ENCODE measurements at regions not wholly inside any gene's neighbourhood (a gene's known extent, or its start where the extent isn't known, plus 50 kb on each side); places are given as distances from the start of the nearest gene placed in this dataset.
"Not testable (repeated sequence)": the region's sequence is repeated elsewhere in the genome, so short reads cannot be mapped to it uniquely, and the experiment has no call there.

- H3K4me3 ChIP-seq (ENCODE audit: low read length), result no peak overlapping the region
- no peak overlapping the region for H3K27ac ChIP-seq (ENCODE audit: low read length)
- CTCF ChIA-PET, result no interaction called here
- H3K4me2 ChIP-seq (ENCODE audit: low read length), result no peak overlapping the region
- H3K9me3 ChIP-seq (ENCODE audit: low read length), result no peaks in the 10 kb centered on the region
- ATAC-seq, result no peak
- intact Hi-C loops (cut with micrococcal nuclease), result no loop called here
- TF ChIP-seq EZH2phosphoT487 (IDR thresholded peaks at IDR 0.05; ENCODE audit: borderline replicate concordance, low read length) (no peak), EZH2 (IDR thresholded peaks at IDR 0.05; ENCODE audit: low read length, unreplicated experiment) (no peak)
- TF ChIP-seq, protein P1, sequence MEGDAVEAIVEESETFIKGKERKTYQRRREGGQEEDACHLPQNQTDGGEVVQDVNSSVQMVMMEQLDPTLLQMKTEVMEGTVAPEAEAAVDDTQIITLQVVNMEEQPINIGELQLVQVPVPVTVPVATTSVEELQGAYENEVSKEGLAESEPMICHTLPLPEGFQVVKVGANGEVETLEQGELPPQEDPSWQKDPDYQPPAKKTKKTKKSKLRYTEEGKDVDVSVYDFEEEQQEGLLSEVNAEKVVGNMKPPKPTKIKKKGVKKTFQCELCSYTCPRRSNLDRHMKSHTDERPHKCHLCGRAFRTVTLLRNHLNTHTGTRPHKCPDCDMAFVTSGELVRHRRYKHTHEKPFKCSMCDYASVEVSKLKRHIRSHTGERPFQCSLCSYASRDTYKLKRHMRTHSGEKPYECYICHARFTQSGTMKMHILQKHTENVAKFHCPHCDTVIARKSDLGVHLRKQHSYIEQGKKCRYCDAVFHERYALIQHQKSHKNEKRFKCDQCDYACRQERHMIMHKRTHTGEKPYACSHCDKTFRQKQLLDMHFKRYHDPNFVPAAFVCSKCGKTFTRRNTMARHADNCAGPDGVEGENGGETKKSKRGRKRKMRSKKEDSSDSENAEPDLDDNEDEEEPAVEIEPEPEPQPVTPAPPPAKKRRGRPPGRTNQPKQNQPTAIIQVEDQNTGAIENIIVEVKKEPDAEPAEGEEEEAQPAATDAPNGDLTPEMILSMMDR (conservative IDR thresholded peaks at IDR 0.05; ENCODE audit: low read depth, low read length), result no peak
- H3F3A ChIP-seq (ENCODE audit: low read length, unreplicated experiment), result no peaks in the 10 kb centered on the region
- POLR2A ChIA-PET (ENCODE audit: unreplicated experiment), result no interaction called here
- H3K79me2 ChIP-seq (ENCODE audit: low read length), result no peaks in the 10 kb centered on the region
- H2AFZ ChIP-seq (ENCODE audit: low read length), result no peak overlapping the region
- H3K27me3 ChIP-seq (ENCODE audit: low read length), result no peaks in the 10 kb centered on the region
- BruUV-seq (replicated peaks), result no TSS peak
- no peaks in the 10 kb centered on the region for H3K36me3 ChIP-seq (ENCODE audit: low read depth, low read length)
- no peaks in the 10 kb centered on the region for H4K20me1 ChIP-seq (ENCODE audit: low read length)
- no peaks in the 10 kb centered on the region for H3K4me1 ChIP-seq (ENCODE audit: insufficient read depth, low read length)
- H3K9me2 ChIP-seq (replicated peaks; ENCODE audit: low read length), result no peaks in the 10 kb centered on the region
- H3K9ac ChIP-seq (ENCODE audit: low read length), result no peak overlapping the region
- DNase-seq, result no peak
These were observed 453.8 kb downstream of the TMEM121 start for GRCh38 chr14:105980224-105980623.

DNA sequence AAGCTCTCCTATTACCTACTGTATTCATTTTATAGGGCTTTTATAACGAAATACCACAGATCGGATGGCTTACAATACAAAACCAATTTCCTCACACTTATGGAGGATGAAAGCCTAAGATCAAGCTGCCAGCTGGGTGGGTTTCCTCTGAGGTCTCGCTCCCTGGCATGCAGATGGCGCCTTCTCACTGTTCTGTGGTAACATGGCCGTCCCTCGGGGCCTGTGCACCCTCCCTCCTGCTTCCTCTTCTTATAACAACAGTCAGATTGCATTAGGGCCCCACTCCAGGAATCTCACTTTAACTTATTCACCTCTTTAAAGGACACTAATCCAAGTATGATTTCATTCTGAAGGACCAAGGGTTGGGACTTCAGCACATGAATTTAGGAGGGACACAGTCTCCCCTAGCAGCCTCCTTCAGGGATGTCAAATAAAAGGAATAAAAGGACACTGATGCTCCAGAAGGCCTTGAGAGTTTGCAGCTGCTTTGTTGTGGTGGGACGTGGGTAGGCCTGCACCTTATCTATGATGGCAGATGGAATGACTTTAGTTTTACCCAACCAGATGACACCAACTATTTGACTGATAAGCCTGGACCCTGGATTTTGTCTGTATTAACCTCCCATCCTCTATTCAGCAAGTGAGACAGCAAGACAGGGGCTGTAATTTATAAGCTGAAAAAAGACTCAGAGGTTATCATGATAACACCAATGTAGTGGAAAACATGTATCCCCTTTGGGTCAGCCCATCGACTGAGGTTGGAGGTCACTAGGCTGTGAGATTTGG is 455.3 kb downstream of the TMEM121 start:
- not testable (repeated sequence) for BruUV-seq (replicated peaks); H3K27me3 ChIP-seq (ENCODE audit: low read length)

DNA sequence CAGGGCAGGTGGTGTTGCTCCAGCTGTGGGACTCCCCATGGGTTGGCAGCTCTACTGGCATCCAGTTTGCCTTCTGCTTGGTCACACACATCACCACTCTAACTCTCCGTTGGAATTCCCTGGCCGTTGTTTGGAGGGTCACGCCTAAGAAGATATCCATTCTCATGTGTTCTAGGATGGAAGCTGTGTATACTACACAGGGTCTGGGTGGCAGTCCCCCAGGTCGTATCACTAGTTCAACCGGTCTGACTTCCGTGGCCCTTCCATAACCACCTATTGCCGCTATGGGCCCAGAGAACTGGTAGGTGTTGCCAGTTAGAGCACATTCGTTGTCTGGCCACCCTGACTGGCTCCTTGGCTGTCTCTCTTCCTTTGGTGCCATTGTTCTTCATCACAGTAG is 456.3 kb downstream of the TMEM121 start:
- no peaks in the 10 kb centered on the region for H3K9me3 ChIP-seq (ENCODE audit: low read length)

More for the DNA sequence above, 455.3 kb downstream of the TMEM121 start:
- ATAC-seq; H3K9ac ChIP-seq (ENCODE audit: low read length); H3K4me1 ChIP-seq (ENCODE audit: insufficient read depth, low read length); DNase-seq; H3K9me3 ChIP-seq (ENCODE audit: low read length); POLR2A ChIA-PET (ENCODE audit: unreplicated experiment); H2AFZ ChIP-seq (ENCODE audit: low read length); H3K27ac ChIP-seq (ENCODE audit: low read length); H3K4me3 ChIP-seq (ENCODE audit: low read length); H3K36me3 ChIP-seq (ENCODE audit: low read depth, low read length); CTCF ChIA-PET; H3K9me2 ChIP-seq (replicated peaks; ENCODE audit: low read length); H3K79me2 ChIP-seq (ENCODE audit: low read length); H3F3A ChIP-seq (ENCODE audit: low read length, unreplicated experiment); intact Hi-C loops (cut with micrococcal nuclease); H3K4me2 ChIP-seq (ENCODE audit: low read length); H4K20me1 ChIP-seq (ENCODE audit: low read length): not testable (repeated sequence)

More for the DNA sequence above, 456.3 kb downstream of the TMEM121 start:
- no peaks in the 10 kb centered on the region for H3K27me3 ChIP-seq (ENCODE audit: low read length)
- DNase-seq, result no peak
- H3K4me1 ChIP-seq (ENCODE audit: insufficient read depth, low read length), result no peaks in the 10 kb centered on the region
- H4K20me1 ChIP-seq (ENCODE audit: low read length), result no peaks in the 10 kb centered on the region
- H3K79me2 ChIP-seq (ENCODE audit: low read length), result no peaks in the 10 kb centered on the region
- no peaks in the 10 kb centered on the region for H3F3A ChIP-seq (ENCODE audit: low read length, unreplicated experiment)
- no peak overlapping the region for H3K27ac ChIP-seq (ENCODE audit: low read length)
- no peak overlapping the region for H3K4me3 ChIP-seq (ENCODE audit: low read length)
- ChIA-PET POLR2A (ENCODE audit: unreplicated experiment) (no interaction called here), CTCF (no interaction called here)
- no peak for TF ChIP-seq EZH2phosphoT487 (IDR thresholded peaks at IDR 0.05; ENCODE audit: borderline replicate concordance, low read length)
- TF ChIP-seq EZH2 (IDR thresholded peaks at IDR 0.05; ENCODE audit: low read length, unreplicated experiment), result no peak
- TF ChIP-seq, protein P1 (conservative IDR thresholded peaks at IDR 0.05; ENCODE audit: low read depth, low read length), result no peak
- no peaks in the 10 kb centered on the region for H3K9me2 ChIP-seq (replicated peaks; ENCODE audit: low read length)
- no peak overlapping the region for H3K4me2 ChIP-seq (ENCODE audit: low read length)
- H3K36me3 ChIP-seq (ENCODE audit: low read depth, low read length), result no peaks in the 10 kb centered on the region
- no TSS peak for BruUV-seq (replicated peaks)
- no peak overlapping the region for H3K9ac ChIP-seq (ENCODE audit: low read length)
- H2AFZ ChIP-seq (ENCODE audit: low read length), result no peak overlapping the region
- ATAC-seq, result no peak
- intact Hi-C loops (cut with micrococcal nuclease), result no loop called here
